Colonic mucosa (tissue), 4 donors: ENCODE measurements at regions not wholly inside any gene's neighbourhood (a gene's known extent, or its start where the extent isn't known, plus 50 kb on each side); places are given as distances from the start of the nearest gene placed in this dataset.
"Not testable (repeated sequence)": the region's sequence is repeated elsewhere in the genome, so short reads cannot be mapped to it uniquely, and the experiment has no call there.

Experiments
- DNase-seq: peaks from one replicate; pipeline ENCODE4 v3.0.0-alpha.2; 2020
- H3K27ac ChIP-seq: fragments of 200-600 bp; one replicate; pipeline ENCODE4 v1.8.0; 2021
- H3K27me3 ChIP-seq: fragments of 200-600 bp; one replicate; pipeline ENCODE4 v1.8.0; 2021
- H3K36me3 ChIP-seq: fragments of 200-600 bp; one replicate; pipeline ENCODE4 v1.8.0; 2021
- H3K4me1 ChIP-seq: fragments of 200-600 bp; one replicate; pipeline ENCODE4 v1.8.0; 2021; ENCODE audit warnings: mild to moderate bottlenecking
- H3K4me3 ChIP-seq: fragments of 200-600 bp; one replicate; pipeline ENCODE4 v1.8.0; 2021
- H3K9ac ChIP-seq, 2 donors: one replicate each; pipeline ENCODE4 v1.7.0; 2013; ENCODE audit warnings: control low read depth in 2 of 2, low read depth in 2 of 2, low read length in 2 of 2
- H3K9me3 ChIP-seq: fragments of 200-600 bp; one replicate; pipeline ENCODE4 v1.8.0; 2021
- intact Hi-C: fragments of 100-400 bp; cut with DNase I; formaldehyde crosslinking; loops from one replicate; pipeline ENCODE4 v1.14.1; 2022
- TF ChIP-seq, protein P1 (sequence below): fragments of 200-600 bp; IDR thresholded peaks from one replicate; pipeline ENCODE4 v1.8.0; 2022; ENCODE audit warnings: antibody characterized with exemption, mild to moderate bottlenecking
- donor health status: healthy.
- donor health status: DM: no; HTN: no; CAD: no.
- donor health status: DM: no; HTN: no; CAD: no.

DNA sequence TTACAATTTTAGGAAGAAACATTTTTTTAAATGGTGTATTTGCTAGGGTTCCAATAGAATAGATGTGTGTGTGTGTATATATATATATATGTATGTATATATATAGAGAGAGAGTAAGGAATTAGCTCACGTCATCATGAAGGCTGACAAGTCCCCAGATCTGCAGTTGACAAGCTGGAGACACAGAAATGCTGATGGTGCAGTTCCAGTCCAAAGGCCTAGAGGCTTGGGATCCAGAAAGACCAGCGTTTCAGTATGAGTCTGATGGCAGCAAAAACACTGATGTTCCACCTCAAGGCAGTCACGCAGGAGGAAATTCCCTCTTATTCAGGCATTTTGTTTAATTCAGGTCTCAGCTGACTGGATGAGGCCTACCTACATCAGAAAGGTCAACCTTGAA, 386.8 kb downstream of the PTH2R start:
- no peaks in the 10 kb centered on the region for H3K9me3 ChIP-seq
- no peaks in the 10 kb centered on the region for H3K4me1 ChIP-seq
- H3K9ac ChIP-seq = no peak overlapping the region
- H3K36me3 ChIP-seq = no peaks in the 10 kb centered on the region
- H3K27me3 ChIP-seq = no peaks in the 10 kb centered on the region
- DNase-seq = no peak
- intact Hi-C loops = no loop called here
- TF ChIP-seq, protein P1, sequence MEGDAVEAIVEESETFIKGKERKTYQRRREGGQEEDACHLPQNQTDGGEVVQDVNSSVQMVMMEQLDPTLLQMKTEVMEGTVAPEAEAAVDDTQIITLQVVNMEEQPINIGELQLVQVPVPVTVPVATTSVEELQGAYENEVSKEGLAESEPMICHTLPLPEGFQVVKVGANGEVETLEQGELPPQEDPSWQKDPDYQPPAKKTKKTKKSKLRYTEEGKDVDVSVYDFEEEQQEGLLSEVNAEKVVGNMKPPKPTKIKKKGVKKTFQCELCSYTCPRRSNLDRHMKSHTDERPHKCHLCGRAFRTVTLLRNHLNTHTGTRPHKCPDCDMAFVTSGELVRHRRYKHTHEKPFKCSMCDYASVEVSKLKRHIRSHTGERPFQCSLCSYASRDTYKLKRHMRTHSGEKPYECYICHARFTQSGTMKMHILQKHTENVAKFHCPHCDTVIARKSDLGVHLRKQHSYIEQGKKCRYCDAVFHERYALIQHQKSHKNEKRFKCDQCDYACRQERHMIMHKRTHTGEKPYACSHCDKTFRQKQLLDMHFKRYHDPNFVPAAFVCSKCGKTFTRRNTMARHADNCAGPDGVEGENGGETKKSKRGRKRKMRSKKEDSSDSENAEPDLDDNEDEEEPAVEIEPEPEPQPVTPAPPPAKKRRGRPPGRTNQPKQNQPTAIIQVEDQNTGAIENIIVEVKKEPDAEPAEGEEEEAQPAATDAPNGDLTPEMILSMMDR = no peak
- H3K27ac ChIP-seq = no peak overlapping the region
- H3K4me3 ChIP-seq = no peak overlapping the region

DNA sequence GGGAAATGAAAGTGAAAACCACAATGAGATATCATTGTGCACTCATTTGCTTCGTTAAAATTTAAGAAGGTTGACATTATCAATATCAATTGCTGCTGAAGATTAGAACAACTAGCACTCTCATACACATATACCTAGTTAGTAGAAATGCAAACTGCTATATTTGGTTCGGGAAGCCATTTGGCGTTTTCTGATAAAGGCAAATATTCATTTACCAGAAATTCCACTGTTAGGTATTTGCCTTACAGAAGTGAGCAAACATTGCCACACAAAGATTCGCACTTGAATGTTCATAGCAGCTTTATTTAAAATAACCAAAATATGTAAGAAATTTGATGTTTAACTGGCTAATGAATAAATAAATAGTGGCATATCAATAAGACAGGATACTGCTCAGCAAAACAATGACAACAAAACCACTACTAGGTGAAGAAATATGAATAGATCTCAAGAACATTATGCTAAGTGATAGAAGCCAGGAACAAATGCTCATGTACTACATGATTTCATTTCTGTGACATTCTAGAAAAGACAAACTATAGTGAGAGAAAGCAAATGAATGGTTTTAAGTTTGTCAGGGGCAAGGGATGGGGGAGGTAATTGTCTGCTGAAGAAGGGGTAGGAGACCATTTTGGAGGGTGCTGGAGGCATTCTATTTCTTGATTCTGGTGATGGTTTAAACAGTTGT, 387.8 kb downstream of the PTH2R start:
- intact Hi-C loops = no loop called here
- Histone ChIP-seq H3K9me3 (no peaks in the 10 kb centered on the region), H3K27me3 (no peaks in the 10 kb centered on the region), H3K9ac (no peak overlapping the region), H3K27ac (no peak overlapping the region), H3K36me3 (no peaks in the 10 kb centered on the region), H3K4me1 (no peaks in the 10 kb centered on the region), H3K4me3 (no peak overlapping the region)
- TF ChIP-seq, protein P1 = no peak
- no peak for DNase-seq

DNA sequence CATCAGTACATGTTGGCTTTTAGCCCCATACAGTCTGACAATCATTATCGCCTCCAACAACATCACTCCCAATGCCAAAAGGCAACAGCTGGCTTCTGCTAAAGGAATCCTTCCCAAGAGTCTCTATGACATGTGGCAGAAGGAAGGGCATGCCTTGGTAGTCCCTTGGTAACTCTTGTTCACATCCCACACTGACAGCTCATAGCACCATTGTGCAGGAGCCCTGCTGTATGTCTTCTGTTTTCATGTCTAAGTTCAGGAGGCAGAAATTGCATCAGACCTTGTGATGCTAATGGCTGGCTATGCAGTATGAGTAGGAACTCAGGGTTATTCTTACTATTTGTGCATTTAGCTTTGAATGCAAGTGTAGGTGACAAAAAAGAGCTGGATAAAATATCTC, 392.1 kb downstream of the PTH2R start:
- H3K9ac ChIP-seq = no peak overlapping the region
- no peak overlapping the region for H3K4me3 ChIP-seq
- DNase-seq = no peak
- H3K36me3 ChIP-seq = no peaks in the 10 kb centered on the region
- H3K4me1 ChIP-seq = no peaks in the 10 kb centered on the region
- H3K27ac ChIP-seq = no peak overlapping the region
- no peaks in the 10 kb centered on the region for H3K27me3 ChIP-seq
- no peaks in the 10 kb centered on the region for H3K9me3 ChIP-seq
- TF ChIP-seq, protein P1 = no peak
- intact Hi-C loops = no loop called here

DNA sequence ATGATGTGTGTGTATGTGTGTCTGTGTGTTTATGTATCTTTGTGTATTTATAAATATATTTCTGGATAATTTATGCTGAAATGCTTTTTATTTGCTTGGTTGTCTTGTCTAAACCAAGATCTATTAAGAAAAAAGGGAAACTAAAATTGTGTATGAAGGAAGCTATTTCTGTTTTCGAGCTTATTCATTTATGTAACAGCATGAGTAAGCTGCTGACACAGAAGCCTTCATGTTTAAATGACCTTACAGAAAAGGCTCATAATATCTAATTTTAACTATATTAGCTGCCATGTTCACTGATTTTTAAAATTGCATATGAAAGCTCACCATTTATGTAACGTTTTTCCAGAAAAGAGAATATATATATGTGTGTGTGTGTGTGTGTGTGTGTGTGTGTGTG, 392.8 kb downstream of the PTH2R start:
- Histone ChIP-seq H3K27me3 (no peaks in the 10 kb centered on the region), H3K27ac (no peak overlapping the region), H3K9me3 (no peaks in the 10 kb centered on the region), H3K4me3 (no peak overlapping the region), H3K36me3 (no peaks in the 10 kb centered on the region), H3K4me1 (no peaks in the 10 kb centered on the region), H3K9ac (no peak overlapping the region)
- DNase-seq = no peak
- TF ChIP-seq, protein P1 = no peak
- intact Hi-C loops = no loop called here

DNA sequence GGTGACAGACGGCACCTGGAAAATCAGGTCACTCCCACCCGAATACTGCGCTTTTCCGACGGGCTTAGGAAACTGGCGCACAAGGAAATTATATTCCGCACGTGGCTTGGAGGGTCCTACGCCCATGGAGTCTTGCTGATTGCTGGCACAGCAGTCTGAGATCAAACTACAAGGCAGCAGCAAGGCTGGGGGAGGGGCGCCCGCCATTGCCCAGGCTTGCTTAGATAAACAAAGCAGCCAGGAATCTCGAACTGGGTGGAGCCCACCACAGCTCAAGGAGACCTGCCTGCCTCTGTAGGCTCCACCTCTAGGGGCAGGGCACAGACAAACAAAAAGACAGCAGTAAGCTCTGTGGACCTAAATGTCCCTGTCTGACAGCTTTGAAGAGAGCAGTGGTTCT, 394.3 kb downstream of the PTH2R start:
- H3K27me3 ChIP-seq, H3K4me3 ChIP-seq, H3K36me3 ChIP-seq, H3K27ac ChIP-seq, H3K4me1 ChIP-seq, H3K9me3 ChIP-seq, intact Hi-C loops, H3K9ac ChIP-seq, DNase-seq: not testable (repeated sequence)

DNA sequence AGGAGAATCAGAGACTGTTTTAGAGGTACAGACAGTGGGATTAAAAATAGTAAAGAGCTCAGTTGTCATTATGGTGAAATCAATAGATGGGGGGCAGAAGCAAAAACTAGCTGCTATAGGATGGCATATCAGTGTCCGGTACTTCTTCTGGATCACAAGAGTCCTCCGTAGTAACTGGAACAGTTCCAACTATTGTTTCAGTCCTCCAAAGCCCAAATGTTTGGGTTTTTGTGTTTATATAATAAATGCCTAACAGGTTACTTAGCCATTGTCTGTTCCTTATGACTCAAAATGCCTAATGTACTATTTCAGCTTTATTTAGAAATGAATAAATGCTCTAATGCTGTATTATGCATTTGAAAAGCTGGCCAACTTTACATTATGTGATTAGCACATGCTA, 401.2 kb downstream of the PTH2R start:
- H3K9ac ChIP-seq = no peak overlapping the region
- no peak overlapping the region for H3K4me3 ChIP-seq
- intact Hi-C loops = no loop called here
- TF ChIP-seq, protein P1 = no peak
- no peaks in the 10 kb centered on the region for H3K9me3 ChIP-seq
- no peaks in the 10 kb centered on the region for H3K36me3 ChIP-seq
- DNase-seq = no peak
- no peak overlapping the region for H3K27ac ChIP-seq
- H3K27me3 ChIP-seq = no peaks in the 10 kb centered on the region
- H3K4me1 ChIP-seq = no peaks in the 10 kb centered on the region

DNA sequence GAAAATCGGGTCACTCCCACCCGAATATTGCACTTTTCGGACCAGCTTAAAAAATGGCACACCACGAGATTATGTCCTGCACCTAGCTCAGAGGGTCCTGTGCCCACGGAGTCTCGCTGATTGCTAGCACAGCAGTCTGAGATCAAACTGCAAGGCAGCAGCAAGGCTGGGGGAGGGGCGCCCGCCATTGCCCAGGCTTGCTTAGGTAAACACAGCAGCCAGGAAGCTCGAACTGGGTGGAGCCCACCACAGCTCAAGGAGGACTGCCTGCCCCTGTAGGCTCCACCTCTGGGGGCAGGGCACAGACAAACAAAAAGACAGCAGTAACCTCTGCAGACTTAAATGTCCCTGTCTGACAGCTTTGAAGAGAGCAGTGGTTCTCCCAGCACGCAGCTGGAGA, 405.3 kb downstream of the PTH2R start:
- H3K4me3 ChIP-seq, H3K9ac ChIP-seq, H3K27me3 ChIP-seq, H3K4me1 ChIP-seq, H3K9me3 ChIP-seq, DNase-seq, intact Hi-C loops, H3K36me3 ChIP-seq, H3K27ac ChIP-seq: not testable (repeated sequence)
